HepG2 (cell line): ENCODE measurements at regions not wholly inside any gene's neighbourhood (a gene's known extent, or its start where the extent isn't known, plus 50 kb on each side); places are given as distances from the start of the nearest gene placed in this dataset.

ENCODE experiments used
- CTCF ChIP-seq: sonication (generic); formaldehyde crosslinking; IDR thresholded peaks from 2 replicates; pipeline ENCODE4 v1.5.0; 2020; ENCODE audit warnings: mild to moderate bottlenecking, missing genetic modification reagents, moderate library complexity
- STAG1 ChIP-seq: sonication (generic); formaldehyde crosslinking; IDR thresholded peaks from 2 replicates; pipeline ENCODE4 v1.4.0; 2020; ENCODE audit warnings: missing genetic modification reagents
- ZBTB20 ChIP-seq: sonication (generic); formaldehyde crosslinking; IDR thresholded peaks from 2 replicates; pipeline ENCODE4 v1.8.1; 2023; ENCODE audit warnings: missing genetic modification reagents, low read depth, mild to moderate bottlenecking, borderline replicate concordance

GRCh38 chr7:25558605-25559004, 330.3 kb upstream of the NPVF start:
- TF ChIP-seq STAG1 (no peak), CTCF (no peak), ZBTB20 (CRISPR knock-in tag) (no peak)
